Effector memory CD4-positive, alpha-beta T cell (primary cell): ENCODE measurements at regions not wholly inside any gene's neighbourhood (a gene's known extent, or its start where the extent isn't known, plus 50 kb on each side); places are given as distances from the start of the nearest gene placed in this dataset.
"Not testable (repeated sequence)": the region's sequence is repeated elsewhere in the genome, so short reads cannot be mapped to it uniquely, and the experiment has no call there.

Experiments
- DNase-seq, 3 donors: peaks; one replicate each; pipeline ENCODE4 v3.0.0-alpha.2; 2020
- H3K27ac ChIP-seq: 2 replicates; pipeline ENCODE4 v1.7.0; 2013; ENCODE audit warnings: mild to moderate bottlenecking, low read length, moderate library complexity; ENCODE audit not compliant: insufficient read depth, poor library complexity, severe bottlenecking
- H3K27me3 ChIP-seq: replicated peaks from 2 replicates; pipeline ENCODE4 v1.7.0; 2013; ENCODE audit warnings: mild to moderate bottlenecking, low read length; ENCODE audit not compliant: insufficient read depth, control insufficient read depth, poor library complexity, severe bottlenecking
- H3K36me3 ChIP-seq: 2 replicates; pipeline ENCODE4 v1.7.0; 2013; ENCODE audit warnings: mild to moderate bottlenecking, low read length, moderate library complexity; ENCODE audit not compliant: control insufficient read depth, insufficient read depth
- H3K4me1 ChIP-seq: 2 replicates; pipeline ENCODE4 v1.7.0; 2013; ENCODE audit warnings: low read length, mild to moderate bottlenecking; ENCODE audit not compliant: control insufficient read depth, insufficient read depth, poor library complexity, severe bottlenecking
- H3K4me3 ChIP-seq: 2 replicates; pipeline ENCODE4 v1.7.0; 2013; ENCODE audit warnings: low read length, low read depth, mild to moderate bottlenecking; ENCODE audit not compliant: insufficient read depth, poor library complexity, severe bottlenecking
- H3K9me3 ChIP-seq: 2 replicates; pipeline ENCODE4 v1.7.0; 2013; ENCODE audit warnings: mild to moderate bottlenecking, low read length, moderate library complexity; ENCODE audit not compliant: control insufficient read depth

GRCh38 chr21:32951041-32951440 is 74.7 kb upstream of the OLIG2 start:
- no peaks in the 10 kb centered on the region for H3K36me3 ChIP-seq
- H3K27me3 ChIP-seq, result peaks cover 6% of the 10 kb centered on the region
- no peaks in the 10 kb centered on the region for H3K4me1 ChIP-seq
- no peak overlapping the region for H3K27ac ChIP-seq
- H3K4me3 ChIP-seq, result no peak overlapping the region
- no peaks in the 10 kb centered on the region for H3K9me3 ChIP-seq
- no peak for DNase-seq

- no peaks in the 10 kb centered on the region for H3K9me3 ChIP-seq
- DNase-seq, result no peak
- no peak overlapping the region for H3K4me3 ChIP-seq
- no peaks in the 10 kb centered on the region for H3K4me1 ChIP-seq
- H3K27ac ChIP-seq, result no peak overlapping the region
- H3K36me3 ChIP-seq, result no peaks in the 10 kb centered on the region
- H3K27me3 ChIP-seq, result peaks cover 6% of the 10 kb centered on the region
Measured at GRCh38 chr21:32954353-32954752, 71.4 kb upstream of the OLIG2 start.

- Histone ChIP-seq H3K4me3 (no peak overlapping the region), H3K27me3 (peaks cover 6% of the 10 kb centered on the region), H3K4me1 (no peaks in the 10 kb centered on the region), H3K27ac (no peak overlapping the region), H3K36me3 (no peaks in the 10 kb centered on the region), H3K9me3 (no peaks in the 10 kb centered on the region)
- no peak for DNase-seq
Measured at GRCh38 chr21:32955311-32956060, 70.2 kb upstream of the OLIG2 start.

GRCh38 chr21:32956061-32956656 is 69.6 kb upstream of the OLIG2 start:
- peaks cover 7% of the 10 kb centered on the region for H3K27me3 ChIP-seq
- no peaks in the 10 kb centered on the region for H3K36me3 ChIP-seq
- H3K4me1 ChIP-seq, result no peaks in the 10 kb centered on the region
- H3K9me3 ChIP-seq, result no peaks in the 10 kb centered on the region
- no peak overlapping the region for H3K27ac ChIP-seq
- no peak overlapping the region for H3K4me3 ChIP-seq
- DNase-seq, result no peak

- Histone ChIP-seq H3K27me3 (peaks cover 8% of the 10 kb centered on the region), H3K4me1 (no peaks in the 10 kb centered on the region)
Measured at GRCh38 chr21:32957545-32957944, 68.2 kb upstream of the OLIG2 start.

GRCh38 chr21:32958288-32959002 is 67.3 kb upstream of the OLIG2 start:
- no peak overlapping the region for H3K27ac ChIP-seq
- no peak overlapping the region for H3K4me3 ChIP-seq
- no peak for DNase-seq
- no peaks in the 10 kb centered on the region for H3K9me3 ChIP-seq
- H3K36me3 ChIP-seq, result no peaks in the 10 kb centered on the region
- H3K4me1 ChIP-seq, result no peaks in the 10 kb centered on the region
- peaks cover 8% of the 10 kb centered on the region for H3K27me3 ChIP-seq

More at GRCh38 chr21:32957545-32957944, 68.2 kb upstream of the OLIG2 start:
- Histone ChIP-seq H3K27ac (no peak overlapping the region), H3K36me3 (no peaks in the 10 kb centered on the region), H3K9me3 (no peaks in the 10 kb centered on the region), H3K4me3 (no peak overlapping the region)
- no peak for DNase-seq

- Histone ChIP-seq H3K27me3 (peaks cover 2% of the 10 kb centered on the region), H3K4me3 (no peak overlapping the region), H3K36me3 (no peaks in the 10 kb centered on the region), H3K4me1 (no peaks in the 10 kb centered on the region), H3K9me3 (no peaks in the 10 kb centered on the region), H3K27ac (no peak overlapping the region)
- DNase-seq, result no peak
Measured at GRCh38 chr21:32962268-32962667, 63.5 kb upstream of the OLIG2 start.

- no peaks in the 10 kb centered on the region for H3K9me3 ChIP-seq
- H3K4me3 ChIP-seq, result no peak overlapping the region
- H3K27ac ChIP-seq, result no peak overlapping the region
- H3K27me3 ChIP-seq, result peaks cover 2% of the 10 kb centered on the region
- no peak for DNase-seq
- no peaks in the 10 kb centered on the region for H3K4me1 ChIP-seq
- H3K36me3 ChIP-seq, result no peaks in the 10 kb centered on the region
Measured at GRCh38 chr21:32965129-32965680, 60.5 kb upstream of the OLIG2 start.

GRCh38 chr21:32966120-32966519 is 59.6 kb upstream of the OLIG2 start:
- DNase-seq, result no peak
- no peaks in the 10 kb centered on the region for H3K9me3 ChIP-seq
- no peak overlapping the region for H3K4me3 ChIP-seq
- H3K27ac ChIP-seq, result no peak overlapping the region
- no peaks in the 10 kb centered on the region for H3K36me3 ChIP-seq
- no peaks in the 10 kb centered on the region for H3K4me1 ChIP-seq
- peaks cover 2% of the 10 kb centered on the region for H3K27me3 ChIP-seq

- H3K27me3 ChIP-seq, H3K36me3 ChIP-seq, H3K9me3 ChIP-seq, H3K27ac ChIP-seq, H3K4me1 ChIP-seq, DNase-seq, H3K4me3 ChIP-seq: not testable (repeated sequence)
Measured at GRCh38 chr21:32968103-32968502, 57.6 kb upstream of the OLIG2 start.
